ENCODE measurements at regions not wholly inside any gene's neighbourhood (a gene's known extent, or its start where the extent isn't known, plus 50 kb on each side); places are given as distances from the start of the nearest gene placed in this dataset.

- TF ChIP-seq TEAD4 (IDR thresholded peaks at IDR 0.05) (no peak), YY1 (IDR thresholded peaks at IDR 0.05; ENCODE audit: low read depth) (no peak), USF1 (IDR thresholded peaks at IDR 0.05) (no peak), CREB1 (IDR thresholded peaks at IDR 0.05; ENCODE audit: low read depth) (no peak), NFIC (IDR thresholded peaks at IDR 0.05) (no peak), TAF1 (IDR thresholded peaks at IDR 0.05; ENCODE audit: low read depth) (no peak), CEBPB (IDR thresholded peaks at IDR 0.05) (no peak), MAX (IDR thresholded peaks at IDR 0.05) (no peak)
Measured at GRCh38 chr5:3954633-3955032, 359.0 kb downstream of the IRX1 start.

DNA sequence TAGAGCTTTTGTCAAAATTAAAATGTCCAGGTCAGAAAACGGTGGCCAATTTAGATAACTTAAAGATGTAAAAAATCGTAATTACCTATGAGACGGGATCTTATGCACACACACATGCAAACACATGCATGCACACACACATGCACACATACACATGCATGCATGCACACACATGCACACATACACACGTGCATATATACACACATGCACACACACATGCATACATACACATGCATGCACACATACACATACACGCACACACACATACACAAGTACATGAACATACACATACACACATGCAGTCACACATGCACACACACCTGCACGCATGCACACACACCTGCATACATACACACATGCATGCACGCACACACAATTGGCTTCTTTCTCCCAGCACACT is 362.0 kb downstream of the IRX1 start:
- TF ChIP-seq EGR1 (IDR thresholded peaks at IDR 0.05) (no peak), TCF12 (IDR thresholded peaks at IDR 0.05; ENCODE audit: low read depth) (no peak), REST (IDR thresholded peaks at IDR 0.05; ENCODE audit: low read depth) (no peak)

DNA sequence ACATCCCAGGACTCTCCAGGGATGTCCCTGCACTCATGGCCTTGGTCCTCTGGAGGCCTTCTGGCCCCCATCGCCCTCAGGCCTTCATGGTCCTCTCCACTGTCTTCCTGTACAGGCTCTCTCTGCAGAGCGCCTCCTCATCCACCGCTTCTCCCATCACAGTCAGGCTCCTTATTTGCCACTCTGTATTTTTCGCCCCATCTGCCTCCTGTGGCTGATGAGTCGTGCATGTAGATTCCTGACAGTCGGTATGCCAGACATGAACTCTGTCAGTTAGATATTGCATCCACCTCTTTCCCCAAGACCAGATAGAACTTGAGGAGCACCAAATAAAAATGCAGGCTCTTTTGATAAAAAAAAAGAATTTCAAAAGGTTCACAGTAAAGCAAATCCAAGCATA is 362.8 kb downstream of the IRX1 start:
- TF ChIP-seq EP300 (IDR thresholded peaks at IDR 0.05; ENCODE audit: borderline replicate concordance) (no peak), TAF1 (IDR thresholded peaks at IDR 0.05; ENCODE audit: low read depth) (no peak), NFIC (IDR thresholded peaks at IDR 0.05) (no peak), FOXM1 (IDR thresholded peaks at IDR 0.05; ENCODE audit: borderline replicate concordance, low read depth) (no peak), REST (IDR thresholded peaks at IDR 0.05; ENCODE audit: low read depth) (no peak), CEBPB (IDR thresholded peaks at IDR 0.05) (no peak), ZBTB7A (IDR thresholded peaks at IDR 0.05; ENCODE audit: low read depth) (no peak)

DNA sequence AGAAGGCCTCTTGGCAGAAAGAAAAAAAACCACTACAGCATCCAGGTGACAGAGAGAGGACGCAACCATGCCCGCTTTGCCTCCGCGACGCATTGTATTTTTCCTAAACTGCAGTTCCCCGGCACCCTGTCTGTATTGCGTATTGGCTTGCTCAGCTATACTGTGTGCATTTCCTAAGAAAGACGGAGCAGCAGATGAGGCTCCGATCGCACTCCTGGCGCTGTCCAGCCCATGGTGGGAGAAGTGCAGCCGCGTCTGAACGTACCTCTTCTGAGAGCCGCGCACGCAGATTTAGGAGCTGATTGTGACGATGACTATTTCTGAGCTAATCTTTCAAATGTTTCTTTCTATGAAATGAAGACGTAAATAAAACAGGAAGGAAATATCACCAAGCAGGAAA is 366.5 kb downstream of the IRX1 start:
- no peak for TF ChIP-seq USF1 (IDR thresholded peaks at IDR 0.05)
- TF ChIP-seq CEBPB (IDR thresholded peaks at IDR 0.05): no peak
- no peak for TF ChIP-seq RAD21 (IDR thresholded peaks at IDR 0.05; ENCODE audit: low read depth)
- no peak for TF ChIP-seq TCF12 (IDR thresholded peaks at IDR 0.05; ENCODE audit: low read depth)
- no peak for TF ChIP-seq NFIC (IDR thresholded peaks at IDR 0.05)
- TF ChIP-seq FOXM1 (IDR thresholded peaks at IDR 0.05; ENCODE audit: borderline replicate concordance, low read depth): no peak
- no peak for TF ChIP-seq MAX (IDR thresholded peaks at IDR 0.05)
- TF ChIP-seq YY1 (IDR thresholded peaks at IDR 0.05; ENCODE audit: low read depth): no peak

GRCh38 chr5:3963652-3964051 is 368.0 kb downstream of the IRX1 start:
- no peak for TF ChIP-seq EGR1 (IDR thresholded peaks at IDR 0.05)
- TF ChIP-seq TEAD4 (IDR thresholded peaks at IDR 0.05): no peak
- TF ChIP-seq MAX (IDR thresholded peaks at IDR 0.05): no peak
- TF ChIP-seq YY1 (IDR thresholded peaks at IDR 0.05; ENCODE audit: low read depth): no peak

DNA sequence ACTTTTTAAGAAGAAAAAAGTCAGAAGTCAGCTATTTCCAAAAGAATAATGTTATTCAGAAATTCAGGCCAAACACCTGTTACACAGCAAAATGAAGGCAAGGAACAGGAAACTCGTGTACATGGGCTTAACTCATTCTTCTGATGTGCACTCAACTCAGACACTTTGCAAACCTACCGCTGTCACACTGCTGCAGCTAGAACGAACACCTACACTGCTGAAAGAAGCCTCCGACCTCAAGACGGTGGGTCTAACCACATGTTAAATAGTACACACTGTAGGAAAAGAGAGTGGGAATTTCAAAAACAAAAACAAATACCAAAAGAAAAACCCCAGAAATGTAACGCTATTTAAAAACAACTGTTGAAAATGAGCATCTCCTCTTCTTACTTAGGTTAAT is 384.5 kb downstream of the IRX1 start:
- TF ChIP-seq NFIC (IDR thresholded peaks at IDR 0.05): no peak
- no peak for TF ChIP-seq FOXM1 (IDR thresholded peaks at IDR 0.05; ENCODE audit: borderline replicate concordance, low read depth)
- TF ChIP-seq TCF12 (IDR thresholded peaks at IDR 0.05; ENCODE audit: low read depth): no peak
- TF ChIP-seq TAF1 (IDR thresholded peaks at IDR 0.05; ENCODE audit: low read depth): no peak

DNA sequence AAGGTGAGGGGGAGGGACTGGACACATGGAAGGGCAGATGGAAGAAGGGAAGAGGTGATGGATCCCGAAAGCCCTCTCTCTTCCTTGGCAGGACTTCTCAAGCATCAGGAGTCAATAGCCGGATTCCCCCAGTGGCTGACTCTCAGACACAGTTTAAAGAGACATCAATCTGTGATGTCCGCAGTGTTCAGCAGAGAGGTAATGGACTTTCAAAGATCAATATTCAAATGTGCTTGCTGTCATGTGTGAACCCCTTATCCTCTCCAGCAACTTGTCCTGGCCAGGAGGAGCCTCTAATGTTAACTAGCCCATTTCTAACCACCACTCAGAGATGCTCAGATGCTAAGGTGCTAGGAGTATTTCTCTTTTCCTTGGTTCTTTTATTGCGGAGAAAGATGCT is 392.2 kb downstream of the IRX1 start:
- TF ChIP-seq RAD21 (IDR thresholded peaks at IDR 0.05; ENCODE audit: low read depth): no peak
- TF ChIP-seq EGR1 (IDR thresholded peaks at IDR 0.05): no peak
- no peak for TF ChIP-seq MAX (IDR thresholded peaks at IDR 0.05)
- TF ChIP-seq FOXM1 (IDR thresholded peaks at IDR 0.05; ENCODE audit: borderline replicate concordance, low read depth): no peak

Data from Ishikawa (cell line).